Chondrocyte (in vitro differentiated cells): ENCODE measurements at regions not wholly inside any gene's neighbourhood (a gene's known extent, or its start where the extent isn't known, plus 50 kb on each side); places are given as distances from the start of the nearest gene placed in this dataset.

Experiments used
- DNase-seq: peaks from one replicate; pipeline ENCODE4 v3.0.0; 2021; ENCODE audit warnings: mixed read lengths, low spot score
- H3K27ac Mint-ChIP-seq: one replicate; pipeline ENCODE4 v1.8.0; 2021; ENCODE audit warnings: mild to moderate bottlenecking, moderate library complexity, mixed read lengths; ENCODE audit not compliant: unreplicated experiment
- H3K27me3 Mint-ChIP-seq: 2 replicates; pipeline ENCODE4 v1.8.0; 2021; ENCODE audit warnings: low read depth, mixed read lengths
- H3K36me3 Mint-ChIP-seq: 2 replicates; pipeline ENCODE4 v1.8.0; 2021; ENCODE audit warnings: low read depth, mixed read lengths
- H3K4me1 Mint-ChIP-seq: 2 replicates; pipeline ENCODE4 v1.8.0; 2021; ENCODE audit warnings: low read depth, mild to moderate bottlenecking, mixed read lengths
- H3K4me3 Mint-ChIP-seq: one replicate; pipeline ENCODE4 v1.8.0; 2021; ENCODE audit warnings: mild to moderate bottlenecking, moderate library complexity, mixed read lengths; ENCODE audit not compliant: unreplicated experiment
- H3K9me3 Mint-ChIP-seq: 2 replicates; pipeline ENCODE4 v1.8.0; 2021; ENCODE audit warnings: low read depth, mixed read lengths
- TF ChIP-seq, protein P1 (sequence below): fragments of 200-600 bp; sonication (generic); IDR thresholded peaks from 2 replicates; pipeline ENCODE4 v1.5.0; 2021; ENCODE audit warnings: antibody characterized with exemption, mild to moderate bottlenecking, moderate library complexity

DNA sequence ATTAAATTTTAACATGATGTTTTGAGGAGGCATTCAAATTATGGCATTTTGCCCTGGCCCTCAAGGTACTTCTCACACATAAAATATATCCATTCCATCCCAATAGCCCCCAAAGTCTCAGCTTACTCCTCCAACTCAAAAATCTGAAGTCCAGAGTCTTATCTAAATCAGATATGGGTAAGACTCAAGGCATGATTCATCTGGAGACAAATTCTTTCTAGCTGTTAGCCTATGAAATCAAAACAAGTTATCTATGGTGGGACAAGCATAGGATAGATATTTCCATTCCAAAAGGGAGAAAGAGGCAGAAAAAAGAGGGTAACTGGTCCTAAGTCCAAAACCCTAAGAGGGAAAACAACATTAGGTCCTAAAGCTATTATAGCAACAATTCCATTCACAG is 408.4 kb downstream of the ZNF608 start:
- TF ChIP-seq, protein P1, sequence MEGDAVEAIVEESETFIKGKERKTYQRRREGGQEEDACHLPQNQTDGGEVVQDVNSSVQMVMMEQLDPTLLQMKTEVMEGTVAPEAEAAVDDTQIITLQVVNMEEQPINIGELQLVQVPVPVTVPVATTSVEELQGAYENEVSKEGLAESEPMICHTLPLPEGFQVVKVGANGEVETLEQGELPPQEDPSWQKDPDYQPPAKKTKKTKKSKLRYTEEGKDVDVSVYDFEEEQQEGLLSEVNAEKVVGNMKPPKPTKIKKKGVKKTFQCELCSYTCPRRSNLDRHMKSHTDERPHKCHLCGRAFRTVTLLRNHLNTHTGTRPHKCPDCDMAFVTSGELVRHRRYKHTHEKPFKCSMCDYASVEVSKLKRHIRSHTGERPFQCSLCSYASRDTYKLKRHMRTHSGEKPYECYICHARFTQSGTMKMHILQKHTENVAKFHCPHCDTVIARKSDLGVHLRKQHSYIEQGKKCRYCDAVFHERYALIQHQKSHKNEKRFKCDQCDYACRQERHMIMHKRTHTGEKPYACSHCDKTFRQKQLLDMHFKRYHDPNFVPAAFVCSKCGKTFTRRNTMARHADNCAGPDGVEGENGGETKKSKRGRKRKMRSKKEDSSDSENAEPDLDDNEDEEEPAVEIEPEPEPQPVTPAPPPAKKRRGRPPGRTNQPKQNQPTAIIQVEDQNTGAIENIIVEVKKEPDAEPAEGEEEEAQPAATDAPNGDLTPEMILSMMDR, result no peak
- DNase-seq, result no peak
- no peaks in the 10 kb centered on the region for H3K27me3 Mint-ChIP-seq
- peaks cover 2% of the 10 kb centered on the region for H3K9me3 Mint-ChIP-seq
- H3K27ac Mint-ChIP-seq, result no peak overlapping the region
- H3K4me3 Mint-ChIP-seq, result no peak overlapping the region
- H3K36me3 Mint-ChIP-seq, result no peaks in the 10 kb centered on the region
- peaks cover 17% of the 10 kb centered on the region for H3K4me1 Mint-ChIP-seq

DNA sequence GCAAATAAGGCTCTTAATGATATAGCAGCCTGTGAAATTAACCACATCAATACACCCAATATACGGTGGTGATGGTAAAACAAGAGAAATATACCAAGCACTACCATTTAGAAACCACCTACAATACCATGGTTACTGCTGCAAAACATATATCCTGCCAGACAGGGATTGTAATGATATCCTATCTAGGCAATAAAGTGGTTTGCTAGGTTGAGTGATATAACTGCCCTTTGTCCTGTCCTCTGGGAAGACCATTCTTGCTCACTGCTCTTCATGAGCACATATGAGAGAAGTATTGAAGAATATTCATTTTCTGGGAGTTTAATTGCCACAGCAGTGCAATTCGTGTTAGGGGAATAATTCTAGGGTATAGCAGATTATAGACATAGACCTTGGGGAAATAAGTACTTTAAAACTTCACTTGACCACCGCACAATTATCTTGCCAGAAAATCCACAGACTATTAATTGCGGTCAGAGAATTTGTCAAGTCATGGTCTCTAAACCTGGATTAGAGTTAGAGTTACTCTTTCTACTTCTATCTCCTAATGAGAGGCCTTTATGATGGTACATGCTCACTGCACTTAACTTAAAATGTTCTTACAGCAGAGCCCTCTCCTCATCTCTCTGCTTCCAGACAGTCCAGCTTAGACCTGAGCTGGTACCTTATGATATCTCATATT is 413.0 kb downstream of the ZNF608 start:
- TF ChIP-seq, protein P1, result no peak
- H3K9me3 Mint-ChIP-seq, result peaks cover 19% of the 10 kb centered on the region
- H3K36me3 Mint-ChIP-seq, result peaks cover 5% of the 10 kb centered on the region
- no peak for DNase-seq
- no peak overlapping the region for H3K4me3 Mint-ChIP-seq
- no peaks in the 10 kb centered on the region for H3K4me1 Mint-ChIP-seq
- peaks cover 3% of the 10 kb centered on the region for H3K27me3 Mint-ChIP-seq
- no peak overlapping the region for H3K27ac Mint-ChIP-seq

DNA sequence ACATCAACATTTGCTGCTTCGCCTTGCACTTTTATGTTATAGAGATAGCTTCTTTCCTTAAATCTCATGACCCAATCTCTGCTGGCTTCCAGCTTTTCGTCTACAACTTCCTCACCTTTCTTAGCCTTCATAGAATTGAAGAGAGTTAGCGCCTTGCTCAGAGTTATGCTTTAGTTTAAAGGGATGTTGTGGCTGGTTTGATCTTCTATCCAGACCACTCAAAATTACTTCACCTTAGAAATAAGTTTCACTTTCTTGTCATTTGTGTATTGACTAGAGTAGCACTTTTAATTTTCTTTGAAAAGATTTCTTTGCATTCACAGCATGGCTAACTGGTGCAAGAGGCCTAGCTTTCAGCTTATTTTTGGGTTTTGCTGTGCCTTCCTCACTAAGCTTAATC is 414.2 kb downstream of the ZNF608 start:
- no peak for DNase-seq
- H3K4me3 Mint-ChIP-seq, result no peak overlapping the region
- peaks cover 3% of the 10 kb centered on the region for H3K27me3 Mint-ChIP-seq
- H3K9me3 Mint-ChIP-seq, result peaks cover 19% of the 10 kb centered on the region
- H3K4me1 Mint-ChIP-seq, result no peaks in the 10 kb centered on the region
- H3K27ac Mint-ChIP-seq, result no peak overlapping the region
- TF ChIP-seq, protein P1, result no peak
- peaks cover 5% of the 10 kb centered on the region for H3K36me3 Mint-ChIP-seq

DNA sequence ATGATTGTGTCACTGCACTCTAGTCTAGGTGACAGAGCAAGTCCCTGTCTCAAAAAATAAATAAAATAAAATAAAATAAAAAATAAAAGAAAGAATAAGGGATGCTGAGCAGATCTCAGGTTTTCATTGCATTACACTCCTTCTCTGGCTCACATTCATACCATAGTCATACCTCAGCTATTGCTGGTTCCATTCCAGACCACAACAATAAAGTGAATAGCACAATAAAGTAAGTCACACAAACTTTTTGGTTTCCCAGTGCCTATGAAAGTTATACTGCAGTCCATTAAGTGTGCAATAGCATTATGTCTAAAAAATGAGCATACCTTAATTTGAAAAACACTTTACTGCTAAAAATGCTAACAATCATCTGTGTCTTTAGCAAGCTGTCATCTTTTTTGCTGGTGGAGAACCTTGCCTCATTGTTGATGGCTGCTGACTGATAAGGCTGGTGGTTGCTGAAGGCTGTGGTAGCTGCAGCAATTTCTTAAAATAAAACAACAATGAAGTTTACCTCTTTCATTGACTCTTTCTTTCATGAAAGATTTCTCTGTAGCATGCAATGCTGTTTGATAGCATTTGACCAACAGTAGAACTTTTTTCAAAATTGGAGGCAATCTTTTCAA is 415.7 kb downstream of the ZNF608 start:
- H3K9me3 Mint-ChIP-seq, result peaks cover 19% of the 10 kb centered on the region
- H3K27me3 Mint-ChIP-seq, result peaks cover 3% of the 10 kb centered on the region
- no peak overlapping the region for H3K4me3 Mint-ChIP-seq
- H3K4me1 Mint-ChIP-seq, result no peaks in the 10 kb centered on the region
- DNase-seq, result no peak
- TF ChIP-seq, protein P1, result no peak
- peaks cover 5% of the 10 kb centered on the region for H3K36me3 Mint-ChIP-seq
- H3K27ac Mint-ChIP-seq, result no peak overlapping the region

DNA sequence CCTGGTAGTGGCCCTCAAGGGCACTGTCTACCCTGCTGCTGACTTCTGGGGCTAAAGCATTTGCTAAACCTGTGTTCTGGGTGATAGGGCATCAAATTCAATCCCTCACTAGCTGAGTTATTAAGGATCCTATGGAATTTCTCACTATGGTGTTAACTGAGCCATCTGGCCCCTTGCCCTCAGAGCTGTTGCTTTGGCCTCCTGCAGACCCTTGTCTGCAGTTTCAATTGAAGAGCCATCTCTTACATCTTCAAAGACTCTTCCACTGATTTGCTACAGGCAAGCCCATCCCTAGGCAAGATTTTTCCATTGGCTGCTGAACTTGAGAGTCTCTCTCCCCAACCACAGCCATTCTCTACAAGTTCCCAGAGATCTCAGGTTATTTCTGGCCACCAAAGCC is 418.2 kb downstream of the ZNF608 start:
- TF ChIP-seq, protein P1, result no peak
- H3K4me1 Mint-ChIP-seq, result no peaks in the 10 kb centered on the region
- H3K27ac Mint-ChIP-seq, result no peak overlapping the region
- no peak overlapping the region for H3K4me3 Mint-ChIP-seq
- H3K36me3 Mint-ChIP-seq, result peaks cover 5% of the 10 kb centered on the region
- H3K9me3 Mint-ChIP-seq, result peaks cover 21% of the 10 kb centered on the region
- DNase-seq, result no peak
- peaks cover 3% of the 10 kb centered on the region for H3K27me3 Mint-ChIP-seq
